ENCODE measurements at regions not wholly inside any gene's neighbourhood (a gene's known extent, or its start where the extent isn't known, plus 50 kb on each side); places are given as distances from the start of the nearest gene placed in this dataset.

DNA sequence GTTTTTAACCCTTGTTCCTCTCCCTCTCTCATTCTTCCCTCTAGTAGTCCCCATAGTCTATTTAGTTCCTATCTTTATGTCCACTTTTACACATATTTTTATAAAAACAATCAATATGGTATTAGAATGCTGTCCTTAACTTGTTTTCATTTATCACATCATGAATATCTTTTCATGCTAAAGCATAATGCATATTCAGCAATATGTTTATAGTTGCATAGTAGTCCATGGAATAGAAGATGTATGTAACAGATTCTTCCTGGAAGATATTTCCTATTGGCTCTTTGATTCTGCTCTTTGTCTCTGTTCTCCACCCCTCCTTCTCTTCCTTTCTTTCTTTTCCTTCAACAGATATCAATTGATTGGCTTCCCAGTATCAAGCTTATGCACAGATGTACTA is 1047.1 kb upstream of the TENM4 start:
- DNase-seq: no peak
- no peak overlapping the region for H2BK120ac ChIP-seq (ENCODE audit: low read depth, low read length)
- intact Hi-C loops (cut with micrococcal nuclease): no loop called here
- H3K4me3 ChIP-seq (ENCODE audit: insufficient read depth, low read depth, low read length): no peak overlapping the region
- H4K20me1 ChIP-seq (ENCODE audit: insufficient read depth, low read length): no peaks in the 10 kb centered on the region
- no peak overlapping the region for H2BK20ac ChIP-seq (ENCODE audit: low read depth, low read length)
- no peak overlapping the region for H4K8ac ChIP-seq (ENCODE audit: low read depth in 2 of 2, low read length in 2 of 2)
- ATAC-seq (ENCODE audit: low read depth): no peak
- POLR2A ChIA-PET (ENCODE audit: unreplicated experiment): no interaction called here
- H2BK5ac ChIP-seq (ENCODE audit: low read depth, low read length, poor library complexity, severe bottlenecking): no peak overlapping the region
- H3K4ac ChIP-seq (ENCODE audit: low read depth, low read length): no peak overlapping the region
- in situ Hi-C loops (cut with MboI; ENCODE audit: low sequenced_read_pairs): no loop called here
- no peak overlapping the region for H4K91ac ChIP-seq (ENCODE audit: insufficient read depth, low read depth, low read length)
- H3K27me3 ChIP-seq (ENCODE audit: control insufficient read depth, insufficient read depth, low read length): no peaks in the 10 kb centered on the region
- H3K9ac ChIP-seq (ENCODE audit: low read depth, low read length): no peak overlapping the region
- H3K18ac ChIP-seq (ENCODE audit: low read depth, low read length): no peak overlapping the region
- H3K27ac ChIP-seq (ENCODE audit: insufficient read depth, low read length): no peak overlapping the region
- dilution Hi-C loops (cut with HindIII; ENCODE audit: low sequenced_read_pairs, unreplicated experiment): no loop called here
- no peaks in the 10 kb centered on the region for H3K4me1 ChIP-seq (ENCODE audit: control insufficient read depth, insufficient read depth, low read length)
- no peaks in the 10 kb centered on the region for H3K9me1 ChIP-seq (ENCODE audit: insufficient read depth, low read length)
- no peaks in the 10 kb centered on the region for H3K9me3 ChIP-seq (ENCODE audit: control insufficient read depth, insufficient read depth, low read length)
- H2BK15ac ChIP-seq (ENCODE audit: low read depth, low read length): no peak overlapping the region
- H2AK5ac ChIP-seq (ENCODE audit: low read depth, low read length): no peak overlapping the region
- H4K5ac ChIP-seq (ENCODE audit: low read depth, low read length): no peak overlapping the region
- no TSS peak for BruUV-seq (replicated peaks)
- CTCF ChIA-PET: no interaction called here
- H3K23ac ChIP-seq (ENCODE audit: low read depth, low read length): no peak overlapping the region
- H3K56ac ChIP-seq (ENCODE audit: extremely low read depth, insufficient read depth, low read length): no peak overlapping the region
- TF ChIP-seq MXI1 (IDR thresholded peaks at IDR 0.05; ENCODE audit: borderline replicate concordance, low read depth, low read length) (no peak), MAFK (IDR thresholded peaks at IDR 0.05; ENCODE audit: low read depth, low read length) (no peak), CEBPB (IDR thresholded peaks at IDR 0.05; ENCODE audit: low read depth, low read length) (no peak), RCOR1 (IDR thresholded peaks at IDR 0.05; ENCODE audit: insufficient replicate concordance, low read length) (no peak), RAD21 (IDR thresholded peaks at IDR 0.05; ENCODE audit: low read length) (no peak), BHLHE40 (IDR thresholded peaks at IDR 0.05; ENCODE audit: low read depth, low read length) (no peak), SMC3 (IDR thresholded peaks at IDR 0.05; ENCODE audit: low read depth, low read length) (no peak)
- TF ChIP-seq, protein P1, sequence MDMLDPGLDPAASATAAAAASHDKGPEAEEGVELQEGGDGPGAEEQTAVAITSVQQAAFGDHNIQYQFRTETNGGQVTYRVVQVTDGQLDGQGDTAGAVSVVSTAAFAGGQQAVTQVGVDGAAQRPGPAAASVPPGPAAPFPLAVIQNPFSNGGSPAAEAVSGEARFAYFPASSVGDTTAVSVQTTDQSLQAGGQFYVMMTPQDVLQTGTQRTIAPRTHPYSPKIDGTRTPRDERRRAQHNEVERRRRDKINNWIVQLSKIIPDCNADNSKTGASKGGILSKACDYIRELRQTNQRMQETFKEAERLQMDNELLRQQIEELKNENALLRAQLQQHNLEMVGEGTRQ (IDR thresholded peaks at IDR 0.05; ENCODE audit: low read depth, low read length): no peak
- TF ChIP-seq, protein P2, sequence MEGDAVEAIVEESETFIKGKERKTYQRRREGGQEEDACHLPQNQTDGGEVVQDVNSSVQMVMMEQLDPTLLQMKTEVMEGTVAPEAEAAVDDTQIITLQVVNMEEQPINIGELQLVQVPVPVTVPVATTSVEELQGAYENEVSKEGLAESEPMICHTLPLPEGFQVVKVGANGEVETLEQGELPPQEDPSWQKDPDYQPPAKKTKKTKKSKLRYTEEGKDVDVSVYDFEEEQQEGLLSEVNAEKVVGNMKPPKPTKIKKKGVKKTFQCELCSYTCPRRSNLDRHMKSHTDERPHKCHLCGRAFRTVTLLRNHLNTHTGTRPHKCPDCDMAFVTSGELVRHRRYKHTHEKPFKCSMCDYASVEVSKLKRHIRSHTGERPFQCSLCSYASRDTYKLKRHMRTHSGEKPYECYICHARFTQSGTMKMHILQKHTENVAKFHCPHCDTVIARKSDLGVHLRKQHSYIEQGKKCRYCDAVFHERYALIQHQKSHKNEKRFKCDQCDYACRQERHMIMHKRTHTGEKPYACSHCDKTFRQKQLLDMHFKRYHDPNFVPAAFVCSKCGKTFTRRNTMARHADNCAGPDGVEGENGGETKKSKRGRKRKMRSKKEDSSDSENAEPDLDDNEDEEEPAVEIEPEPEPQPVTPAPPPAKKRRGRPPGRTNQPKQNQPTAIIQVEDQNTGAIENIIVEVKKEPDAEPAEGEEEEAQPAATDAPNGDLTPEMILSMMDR (conservative IDR thresholded peaks at IDR 0.05; ENCODE audit: low read depth, low read length): no peak
- no peak overlapping the region for H3K4me2 ChIP-seq (ENCODE audit: low read depth, low read length)
- H3K36me3 ChIP-seq (ENCODE audit: control insufficient read depth, insufficient read depth, low read length): no peaks in the 10 kb centered on the region
- no peak overlapping the region for H2AFZ ChIP-seq (replicated peaks; ENCODE audit: low read length, poor library complexity)
- H3K14ac ChIP-seq (replicated peaks; ENCODE audit: low read depth, low read length): no peak overlapping the region
- H3K79me1 ChIP-seq (ENCODE audit: low read depth in 1 of 2, low read length in 2 of 2): no peaks in the 10 kb centered on the region
- H2AK9ac ChIP-seq (replicated peaks; ENCODE audit: low read depth, low read length, poor library complexity): no peak overlapping the region
